ENCODE measurements at regions not wholly inside any gene's neighbourhood (a gene's known extent, or its start where the extent isn't known, plus 50 kb on each side); places are given as distances from the start of the nearest gene placed in this dataset.

DNA sequence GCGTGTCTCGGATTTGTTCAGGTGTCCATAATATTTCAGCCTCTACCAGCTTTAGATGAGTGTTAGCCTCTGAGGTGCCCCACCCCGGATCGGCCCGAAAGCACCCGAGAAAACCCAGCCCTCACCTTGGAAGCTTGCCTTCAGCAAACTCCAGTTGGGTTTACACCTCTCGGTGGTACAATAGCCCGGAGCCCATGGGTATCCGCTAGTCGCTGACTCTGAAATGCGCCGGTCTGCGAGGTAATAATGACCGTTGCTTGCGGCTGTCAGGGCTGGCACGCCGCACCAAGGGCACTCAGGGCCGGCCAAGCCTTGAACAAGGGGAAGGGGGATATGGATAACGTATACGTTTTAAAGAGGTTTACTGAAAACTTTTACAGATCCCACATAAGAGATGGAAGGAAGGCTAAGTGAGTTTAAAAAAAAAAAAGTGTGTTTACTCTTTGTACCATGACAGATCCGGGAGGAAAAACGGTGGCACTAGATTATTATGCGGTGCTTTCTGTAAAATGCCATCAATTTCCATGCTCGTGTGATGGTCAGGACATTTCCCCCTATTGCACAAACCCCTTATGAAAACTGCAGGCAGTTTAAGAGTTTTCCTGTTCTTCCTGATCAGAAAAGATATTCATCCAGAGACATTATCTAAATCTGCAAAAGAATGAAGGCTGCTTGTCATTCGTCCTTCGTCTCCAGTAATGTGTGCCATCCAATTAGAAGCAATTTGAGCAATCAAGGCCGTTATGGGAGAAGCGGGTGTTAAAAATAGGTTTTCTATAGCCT lies 124.2 kb downstream of the TMEM161B start:
- intact Hi-C loops (cut with DNase I): loop anchor here (5.0 to 10.0 kb wide), 5 partner anchors 200 to 533 kb away; no protein-coding TSS in a partner anchor
- DNase-seq: peak in 24 of 42 donors; percentile 8 to 76 (median 37)

DNA sequence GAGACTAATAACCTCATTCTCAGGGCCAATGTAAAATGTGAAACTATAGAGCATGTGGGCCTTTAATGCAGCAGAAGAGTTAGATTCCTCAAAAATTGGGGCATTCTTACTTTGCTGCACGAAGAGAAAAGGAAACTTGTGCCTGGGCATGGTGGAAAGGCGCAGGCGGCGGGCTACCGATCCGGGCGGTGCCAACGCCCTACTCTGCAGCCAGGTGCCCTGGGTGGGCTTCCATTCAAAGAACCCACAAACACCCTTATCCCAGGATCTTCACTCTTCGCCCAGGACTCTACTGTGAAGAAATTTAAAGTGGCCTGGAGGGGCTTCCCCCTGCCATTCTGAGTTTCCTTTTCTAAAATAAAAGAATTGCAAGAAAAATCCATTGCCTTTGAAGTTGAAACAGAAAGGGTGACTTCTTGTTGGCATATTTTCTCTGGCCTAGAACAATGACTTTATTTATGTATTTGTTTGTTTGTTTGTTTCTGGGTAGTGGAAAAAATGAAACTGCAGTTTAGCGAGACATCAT lies 124.9 kb downstream of the TMEM161B start:
- intact Hi-C loops (cut with DNase I): loop anchor here (5.0 to 10.0 kb wide), 5 partner anchors 199 to 534 kb away; no protein-coding TSS in a partner anchor
- peak in 11 of 42 donors; percentile 4 to 60 (median 28) for DNase-seq

DNA sequence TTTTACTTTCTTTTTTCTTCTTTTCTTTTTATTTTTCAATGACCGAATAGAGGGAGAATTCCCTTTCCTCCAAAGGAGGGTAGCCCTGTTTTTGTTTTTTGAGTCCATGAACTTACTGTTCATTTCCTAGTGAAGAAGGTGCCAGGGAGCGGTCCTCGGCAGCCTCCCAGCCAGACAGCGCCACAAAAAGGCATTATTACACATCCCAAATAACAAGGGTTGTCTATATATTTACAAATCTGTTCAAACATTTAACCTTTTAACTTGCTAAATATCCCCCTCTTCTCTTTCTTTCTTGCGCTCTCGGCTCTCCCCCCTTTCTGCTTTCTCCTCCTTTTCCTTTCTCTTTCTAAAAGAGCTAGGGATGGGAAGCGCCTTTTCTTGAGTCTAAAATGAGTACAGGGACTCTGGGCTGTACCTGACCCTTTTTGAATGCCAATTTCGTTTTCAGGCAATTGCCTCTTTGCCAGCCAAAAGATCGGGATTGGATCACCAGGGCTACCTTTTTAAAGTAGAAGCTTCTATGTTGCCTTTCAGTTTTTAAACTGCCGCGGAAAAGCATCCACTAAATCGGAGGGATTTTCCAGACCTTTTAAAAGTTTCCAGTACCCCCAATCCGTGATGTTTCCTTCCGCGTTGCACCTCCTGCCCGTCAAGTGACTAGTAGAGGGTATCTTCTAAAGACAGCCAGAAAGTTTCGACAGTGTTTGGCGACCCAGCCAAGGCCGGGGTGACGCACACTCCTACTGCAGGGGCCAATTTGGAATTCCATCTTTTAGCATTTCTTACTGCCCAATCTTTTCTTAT lies 125.6 kb downstream of the TMEM161B start:
- peak in 32 of 42 donors; percentile 11 to 79 (median 46) for DNase-seq
- intact Hi-C loops (cut with DNase I): loop anchor here (5.0 to 10.0 kb wide), 5 partner anchors 198 to 534 kb away; no protein-coding TSS in a partner anchor

DNA sequence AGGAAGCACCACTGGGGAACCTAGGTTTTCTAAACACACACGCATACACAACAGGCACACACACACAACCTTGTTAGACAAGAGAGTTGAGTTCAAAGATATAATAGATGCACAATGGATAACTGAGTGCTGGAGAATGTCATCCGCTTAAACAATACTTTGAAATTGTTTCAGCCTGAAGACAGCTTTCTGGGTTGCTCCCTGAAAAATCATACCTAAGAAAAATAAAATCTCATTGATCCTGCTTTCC lies 126.1 kb downstream of the TMEM161B start:
- intact Hi-C loops (cut with DNase I): loop anchor here (5.0 to 10.0 kb wide), 5 partner anchors 198 to 535 kb away; no protein-coding TSS in a partner anchor
- no peak for DNase-seq

DNA sequence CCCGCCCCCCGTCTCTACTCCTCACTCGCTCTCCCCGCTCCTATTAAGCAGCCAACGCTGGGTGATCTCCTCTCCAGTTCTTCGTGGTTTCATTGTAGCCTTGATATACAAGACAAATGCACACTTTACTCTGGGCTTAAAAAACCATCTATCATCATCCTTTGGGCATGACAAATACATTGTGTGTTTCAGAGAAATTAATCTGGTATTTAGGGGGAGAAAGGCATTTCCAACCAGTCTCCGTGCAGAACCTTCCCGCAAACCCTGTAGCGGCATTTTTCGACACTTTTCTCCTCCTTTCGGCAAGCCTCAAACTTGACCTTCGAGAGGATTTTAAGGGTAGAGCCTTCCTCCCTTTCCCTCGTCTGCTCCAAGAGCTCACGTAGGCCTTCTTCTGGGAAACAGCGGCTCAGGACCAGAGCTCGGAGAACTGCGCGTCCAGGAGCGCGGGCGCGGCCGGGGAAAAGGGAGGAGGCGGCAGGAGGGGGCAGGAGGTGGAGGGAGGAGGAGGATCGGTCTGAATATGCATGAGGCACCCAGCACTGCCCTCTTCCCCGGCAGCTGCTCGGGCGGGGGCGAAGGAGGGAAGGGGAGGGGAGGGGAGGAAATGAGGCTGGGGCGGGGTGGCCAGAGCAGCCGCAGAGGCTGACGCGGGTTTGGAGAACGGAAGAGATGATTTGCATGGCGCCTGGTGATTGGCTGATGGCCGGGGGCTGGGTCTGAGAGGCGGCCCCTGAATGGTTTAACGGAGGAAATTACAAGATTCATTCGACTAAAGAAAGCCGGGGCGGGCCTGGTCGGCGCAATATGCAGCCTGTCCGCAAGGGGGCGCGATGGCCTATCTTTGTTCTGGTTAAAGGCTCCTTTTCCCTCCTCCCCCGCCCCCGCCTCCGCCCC lies 127.5 kb downstream of the TMEM161B start:
- intact Hi-C loops (cut with DNase I): loop anchor here (5.0 to 10.0 kb wide), 5 partner anchors 196 to 536 kb away; no protein-coding TSS in a partner anchor
- DNase-seq: peak; percentile 97 to 100 (median 99)

DNA sequence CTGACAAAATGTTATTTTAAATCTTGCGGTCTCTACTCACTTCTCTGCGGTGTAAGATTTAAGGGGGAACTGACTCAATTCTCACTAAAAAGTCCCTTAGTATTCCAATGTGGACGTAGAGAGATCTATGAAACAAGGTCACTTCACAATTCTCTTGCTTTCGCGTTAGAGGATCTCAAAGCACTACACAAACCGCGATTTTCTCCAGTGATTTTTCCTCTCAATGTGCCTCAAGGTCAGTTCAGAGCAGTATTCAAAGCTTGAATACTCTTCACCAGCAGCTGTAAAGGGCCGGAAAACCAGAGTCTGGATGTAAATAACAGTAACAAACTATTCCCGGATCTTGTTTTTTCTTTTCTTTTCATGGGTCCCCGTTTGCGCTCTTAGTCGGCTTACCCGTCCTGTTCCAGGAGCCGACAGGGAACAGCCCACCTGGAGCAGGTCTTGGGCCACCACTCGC lies 128.2 kb downstream of the TMEM161B start:
- DNase-seq: peak in 11 of 42 donors; percentile 55 to 80 (median 69)

DNA sequence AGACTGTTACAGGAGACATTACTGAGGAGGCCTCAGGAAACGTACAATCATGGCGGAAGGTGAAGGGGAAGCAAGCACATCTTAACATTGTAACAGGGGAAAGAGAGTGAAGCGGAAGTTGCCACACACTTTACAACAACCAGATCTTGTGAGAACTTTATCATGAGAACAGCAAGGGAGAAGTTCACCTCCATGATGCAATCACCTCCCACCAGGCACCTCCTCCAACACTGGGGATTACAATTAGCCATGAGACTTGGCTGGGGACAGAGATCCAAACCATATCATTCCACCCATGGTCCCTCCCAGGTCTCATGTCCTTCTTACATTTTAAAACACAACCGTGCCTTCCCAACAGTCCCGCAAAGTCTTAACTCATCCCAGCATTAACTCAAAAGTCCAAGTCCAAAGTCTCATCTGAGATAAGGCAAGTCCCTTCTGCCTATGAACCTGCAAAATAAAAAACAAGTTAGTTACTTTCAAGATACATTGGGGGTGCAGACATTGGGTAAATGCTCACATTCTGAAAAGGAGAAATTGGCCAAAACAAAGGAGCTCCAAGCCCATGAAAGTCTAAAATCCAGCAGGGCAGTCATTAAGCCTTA lies 138.3 kb downstream of the TMEM161B start:
- intact Hi-C loops (cut with DNase I): loop anchor here (10.0 kb wide), 1 partner anchor 86 kb away; no protein-coding TSS in a partner anchor
- no peak for DNase-seq

More for the DNA sequence above, 128.2 kb downstream of the TMEM161B start:
- intact Hi-C loops (cut with DNase I): loop anchor here (5.0 to 10.0 kb wide), 5 partner anchors 196 to 537 kb away; no protein-coding TSS in a partner anchor

DNA sequence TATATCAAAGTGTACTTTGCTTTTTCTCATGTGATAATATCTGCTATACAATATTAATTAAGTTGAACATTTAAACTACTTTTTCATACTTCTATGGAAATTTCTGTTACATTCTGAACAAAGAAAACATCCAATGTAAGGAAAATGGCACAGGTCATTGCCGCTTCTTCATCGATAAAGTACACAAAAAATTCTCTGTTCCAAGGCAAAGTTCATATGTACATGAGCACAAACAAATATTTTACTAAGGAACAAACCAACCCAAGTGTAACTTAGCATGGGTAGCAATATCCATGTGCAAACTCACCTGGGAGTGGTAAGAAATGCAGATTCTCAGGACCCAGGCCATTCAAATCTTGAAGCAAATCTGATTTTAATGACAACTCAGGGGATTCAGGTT lies 139.8 kb downstream of the TMEM161B start:
- intact Hi-C loops (cut with DNase I): no loop called here

DNA sequence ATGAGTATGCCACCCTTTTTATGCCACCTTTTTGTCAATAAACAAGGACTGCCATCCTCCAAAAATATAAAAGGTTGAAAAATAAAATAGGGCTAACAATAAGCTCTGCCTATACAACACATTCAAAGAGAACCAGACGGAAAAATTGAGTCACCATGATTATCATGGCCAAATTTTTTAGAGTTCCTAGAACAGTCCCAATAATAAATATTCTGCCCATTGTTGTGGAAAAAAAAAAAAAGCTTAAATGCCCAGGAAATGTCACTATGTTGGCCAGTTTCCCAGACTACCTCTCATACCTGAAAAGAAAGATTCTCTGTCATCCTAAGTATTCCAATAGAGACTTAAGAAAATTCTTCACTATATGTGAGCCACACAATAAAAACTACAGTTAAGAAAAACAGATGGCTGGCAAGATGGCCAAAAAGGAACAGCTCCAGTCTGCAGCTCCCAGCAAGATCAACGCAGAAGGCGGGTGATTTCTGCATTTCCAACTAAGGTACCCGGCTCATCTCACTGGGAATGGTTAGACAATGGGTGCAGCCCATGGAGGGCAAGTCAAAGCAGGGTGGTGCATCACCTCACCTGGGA lies 149.0 kb downstream of the TMEM161B start:
- no peak for DNase-seq

More for the DNA sequence above, 139.8 kb downstream of the TMEM161B start:
- DNase-seq: no peak

DNA sequence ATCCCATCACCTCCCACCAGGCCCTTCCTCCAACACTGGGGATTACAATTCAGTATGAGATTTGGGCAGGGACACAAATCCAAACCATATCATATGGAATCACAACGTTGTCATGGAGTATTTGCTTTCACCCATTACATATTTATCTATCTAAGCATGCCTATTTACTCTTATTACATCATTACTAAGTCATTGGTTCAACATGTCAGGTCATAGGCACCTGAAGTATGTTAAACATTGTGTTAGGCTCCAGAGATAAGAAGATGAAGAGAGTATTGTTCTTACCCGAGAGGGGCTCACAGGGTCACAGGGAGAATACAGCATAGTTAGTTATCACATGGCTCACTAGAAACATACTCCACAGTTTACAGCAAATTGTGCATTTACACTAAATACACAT lies 150.5 kb downstream of the TMEM161B start:
- intact Hi-C loops (cut with DNase I): no loop called here
- no peak for DNase-seq

More for the DNA sequence above, 149.0 kb downstream of the TMEM161B start:
- intact Hi-C loops (cut with DNase I): no loop called here

DNA sequence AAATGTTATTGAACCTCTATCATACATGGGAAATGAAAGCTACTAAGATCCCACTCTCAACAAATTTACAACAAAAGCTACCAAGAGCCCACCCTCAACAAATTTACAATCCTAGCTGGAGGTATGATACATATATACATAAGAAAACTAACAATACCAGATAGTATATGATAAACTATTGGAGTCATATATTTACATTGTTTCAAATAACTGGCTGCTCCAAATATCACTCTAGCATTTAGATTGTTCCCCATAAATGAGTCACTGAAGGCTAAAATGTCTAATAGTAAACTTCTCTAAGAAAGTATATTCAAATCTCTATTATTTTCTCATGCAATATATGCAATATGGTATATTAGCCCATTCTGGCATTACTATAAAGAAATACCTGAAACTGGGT lies 151.1 kb downstream of the TMEM161B start:
- DNase-seq: no peak
- intact Hi-C loops (cut with DNase I): no loop called here

DNA sequence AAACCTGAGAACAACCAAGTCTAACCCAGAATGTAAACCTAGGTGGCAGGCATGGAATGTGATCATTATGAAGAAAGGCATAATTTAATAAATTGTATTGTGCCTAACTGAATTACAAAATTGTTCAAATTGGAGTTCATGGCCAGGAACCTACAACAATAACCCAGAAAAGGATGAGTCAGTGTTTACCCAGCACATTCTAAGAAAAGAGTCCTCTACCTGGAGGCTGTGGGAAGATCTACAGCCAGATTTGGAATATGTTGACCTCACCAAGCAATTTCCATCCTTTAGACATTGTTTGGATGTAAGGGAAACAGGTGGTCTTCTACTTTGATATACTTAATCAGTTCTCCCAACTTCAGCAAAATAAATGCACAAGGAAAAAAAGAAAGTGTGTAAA lies 152.2 kb downstream of the TMEM161B start:
- intact Hi-C loops (cut with DNase I): no loop called here
- no peak for DNase-seq

DNA sequence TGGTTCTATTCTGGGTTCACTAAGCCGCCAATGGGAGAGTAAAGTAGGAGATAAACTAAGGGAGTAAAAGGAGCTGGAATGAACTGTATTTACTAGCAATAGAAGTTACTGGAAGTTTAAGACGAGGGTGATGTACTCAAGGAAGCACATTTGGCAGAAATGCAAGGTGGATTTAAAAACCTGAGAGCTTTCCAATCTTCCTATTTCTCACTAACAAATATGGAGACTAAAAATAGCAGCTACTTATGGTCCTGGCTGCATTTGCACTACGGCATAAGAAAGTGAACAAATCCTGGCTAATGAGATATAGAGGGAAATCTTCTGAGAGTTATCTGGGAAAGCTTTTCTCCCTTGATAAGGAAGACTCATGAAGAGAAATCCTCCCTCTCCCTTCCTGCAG lies 153.4 kb downstream of the TMEM161B start:
- no peak for DNase-seq
- intact Hi-C loops (cut with DNase I): no loop called here

DNA sequence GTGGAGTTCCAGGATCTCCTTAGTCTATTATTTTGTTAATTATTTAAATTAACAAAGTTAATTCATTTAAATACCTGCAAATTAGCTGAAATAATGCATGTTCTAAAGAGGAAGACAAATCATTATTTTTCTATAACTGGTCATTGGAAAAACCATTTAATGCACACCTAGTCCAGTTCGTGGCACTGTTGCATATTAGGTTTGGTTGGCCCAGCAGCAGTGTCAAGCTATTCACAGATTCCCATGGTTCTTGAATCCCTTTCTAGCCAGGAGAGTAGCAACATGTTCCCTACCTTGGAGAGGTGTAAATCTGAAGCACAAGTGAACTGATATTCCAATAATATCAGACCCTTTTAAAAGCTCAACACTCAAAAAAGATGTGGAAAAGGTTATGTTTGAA lies 155.2 kb downstream of the TMEM161B start:
- no peak for DNase-seq
- intact Hi-C loops (cut with DNase I): no loop called here

DNA sequence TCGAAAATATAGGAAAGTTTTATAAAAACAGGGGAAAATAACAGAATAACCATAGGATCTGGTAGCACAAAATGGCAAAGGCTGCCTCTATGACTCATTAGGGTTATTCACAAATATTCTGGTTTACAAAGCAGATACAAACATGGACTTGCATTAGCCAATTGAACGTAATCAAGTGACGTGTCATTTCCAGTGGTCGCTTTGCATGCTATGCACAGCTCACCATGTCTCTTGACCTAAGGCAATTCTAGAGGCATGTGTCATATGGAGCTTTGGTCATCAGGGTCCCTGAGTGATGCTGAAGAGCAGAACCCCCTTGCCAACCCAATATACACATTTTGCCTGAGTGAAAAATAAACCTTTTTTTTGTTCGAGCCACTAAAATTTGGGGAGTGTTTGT lies 158.8 kb downstream of the TMEM161B start:
- intact Hi-C loops (cut with DNase I): no loop called here
- no peak for DNase-seq

DNA sequence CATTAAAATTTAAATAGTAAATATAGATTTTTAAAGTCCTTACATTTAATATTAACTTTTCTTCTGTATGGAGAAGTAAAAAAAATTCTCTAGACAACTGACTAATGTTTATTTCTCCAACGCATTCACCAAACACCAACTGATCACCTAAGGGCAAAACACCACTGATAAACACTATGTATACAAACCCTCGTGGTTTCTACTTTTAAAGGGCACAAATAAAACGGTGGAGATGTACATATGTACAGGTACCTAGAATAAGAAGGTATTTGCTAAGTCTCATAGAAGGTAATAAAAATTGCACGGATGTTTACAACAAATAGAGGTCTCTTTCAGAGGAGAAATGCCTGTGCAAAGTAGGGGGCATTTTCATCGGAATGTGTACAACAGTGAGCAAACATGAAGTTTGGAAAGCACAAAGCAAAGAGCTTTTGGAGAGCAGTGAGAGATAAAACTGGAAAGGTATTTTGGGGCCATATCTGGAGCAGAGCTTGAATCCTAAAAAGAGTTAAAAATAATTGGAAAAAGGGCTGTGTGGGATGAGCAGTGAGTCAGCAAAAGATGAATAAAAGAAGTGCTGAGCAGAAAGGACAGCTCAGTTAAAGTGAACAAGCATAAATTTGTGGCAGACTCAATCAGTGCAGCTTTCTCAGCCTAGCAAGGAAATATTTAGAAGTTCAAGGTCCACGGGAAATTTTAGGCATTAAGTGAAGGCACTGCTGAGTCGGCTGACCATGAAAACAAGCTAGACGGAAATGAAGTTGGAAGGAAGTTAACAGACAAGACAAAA lies 160.0 kb downstream of the TMEM161B start:
- peak in 10 of 42 donors; percentile 10 to 56 (median 32) for DNase-seq
- intact Hi-C loops (cut with DNase I): no loop called here

DNA sequence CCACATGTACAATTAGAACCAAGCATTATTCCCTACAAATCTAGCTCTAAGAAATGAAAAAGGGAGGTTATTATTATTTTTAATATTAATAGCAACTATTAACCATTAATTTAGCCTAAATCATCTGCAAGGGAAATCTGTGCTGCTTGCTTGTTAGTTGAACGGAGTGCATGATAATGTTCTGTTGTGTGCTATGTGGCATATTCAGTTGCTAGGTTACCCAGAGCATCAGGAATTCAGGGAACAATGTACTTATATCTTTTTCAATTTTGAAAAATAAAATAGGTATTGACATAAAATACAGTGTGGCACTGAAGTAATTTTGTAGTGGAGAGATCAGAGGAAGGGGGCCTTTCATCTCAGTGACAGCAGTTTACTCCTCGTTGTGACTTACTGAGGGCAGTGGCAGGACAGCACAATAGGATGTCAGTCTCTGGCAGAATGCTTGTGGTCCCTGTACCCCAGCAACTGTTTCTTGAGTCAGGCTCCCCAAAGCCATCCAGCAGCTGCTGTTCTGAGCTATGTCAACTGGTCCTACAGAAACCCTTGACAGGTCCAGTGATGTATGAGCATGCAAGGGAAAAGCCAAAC lies 173.6 kb downstream of the TMEM161B start:
- DNase-seq: peak in 1 of 42 donors; percentile 12
- intact Hi-C loops (cut with DNase I): no loop called here

Measured in head of caudate nucleus (tissue), 42 donors.